HepG2 (cell line): ENCODE measurements at regions not wholly inside any gene's neighbourhood (a gene's known extent, or its start where the extent isn't known, plus 50 kb on each side); places are given as distances from the start of the nearest gene placed in this dataset.
A peak's percentile ranks its signal among the peaks of the same experiment; 100 is the strongest.

Source experiments
- ATAC-seq: fragments of 200-7000 bp; cut with Tn5 transposase; 3 replicates; pipeline ENCODE4 v1.9.1; 2020; ENCODE audit warnings: mild to moderate bottlenecking, moderate library complexity
- BruUV-seq: library from RNA; stranded (reverse); fragments of 400-500 nt; replicated peaks from 2 replicates; lab custom pipeline; 2021; lab: Mats Ljungman, UMichigan
- CTCF ChIA-PET: fragments of 300-600 bp; formaldehyde crosslinking; extraction: SDS; loops from one replicate; lab custom pipeline; 2021; ENCODE audit warnings: low total read pairs, inconsistent platforms, low intra/inter-chr PET ratio; lab: Yijun Ruan, JAX
- POLR2A ChIA-PET: fragments of 350-600 bp; sonication (Branson Sonifier 250); formaldehyde crosslinking; loops from one replicate; lab custom pipeline; 2020; ENCODE audit warnings: antibody characterized with exemption, inconsistent platforms; lab: Yijun Ruan, JAX
- DNase-seq: peaks from one replicate; pipeline ENCODE4 v3.0.0-alpha.2; 2015; ENCODE audit warnings: low spot score
- FAIRE-seq: peaks from 3 replicates; lab custom pipeline; 2011; peaks lifted over from hg19 to GRCh38; lab: Jason Lieb, UNC
- H2AFZ ChIP-seq: one replicate; pipeline ENCODE4 v1.6.1; 2011; ENCODE audit warnings: low read length, inconsistent platforms
- H3K27ac ChIP-seq: fragments of 300-600 bp; 3 replicates; pipeline ENCODE4 v1.8.0; 2011; ENCODE audit warnings: mixed run types, mild to moderate bottlenecking, mixed read lengths, low read length, inconsistent platforms; ENCODE audit not compliant: insufficient read depth; ENCODE audit errors: extremely low read length
- H3K27me3 ChIP-seq, 2 experiments: fragments of 200-600 bp in 1 of 2; 2 replicates in 1 of 2; 3 replicates in 1 of 2; pipeline versions ENCODE4 v1.6.0 to v1.8.0; 2011; ENCODE audit warnings: low read length in 2 of 2, mild to moderate bottlenecking in 2 of 2, moderate library complexity in 2 of 2, inconsistent platforms in 1 of 2; ENCODE audit not compliant: insufficient read depth in 2 of 2, control insufficient read depth in 1 of 2
- H3K36me3 ChIP-seq, 2 experiments: fragments of 200-600 bp in 1 of 2; replicated peaks in 1 of 2; 2 replicates in 1 of 2; 3 replicates in 1 of 2; pipeline versions ENCODE4 v1.5.1 to v1.8.0; 2011; ENCODE audit warnings: low read length in 2 of 2, inconsistent platforms in 1 of 2; ENCODE audit not compliant: insufficient read depth in 2 of 2, control insufficient read depth in 1 of 2
- H3K4me1 ChIP-seq: 2 replicates; pipeline ENCODE4 v1.5.1; 2012; ENCODE audit warnings: low read length, inconsistent platforms; ENCODE audit not compliant: insufficient read depth
- H3K4me2 ChIP-seq: 2 replicates; pipeline ENCODE4 v1.6.0; 2011; ENCODE audit warnings: low read depth, low read length, inconsistent platforms
- H3K4me3 ChIP-seq, 3 experiments: fragments of 200-600 bp in 1 of 3; sonication (generic), shearing (Covaris generic) in 1 of 3; replicated peaks in 1 of 3; 2 replicates each; pipeline ENCODE4 v1.5.1; 2011 to 2016; ENCODE audit warnings: low read length in 3 of 3, inconsistent platforms in 2 of 3, low read depth in 2 of 3, mild to moderate bottlenecking in 2 of 3, control low read depth in 1 of 3, mixed read lengths in 1 of 3; ENCODE audit not compliant: insufficient read depth in 1 of 3
- H3K79me2 ChIP-seq: one replicate; pipeline ENCODE4 v1.6.1; 2011; ENCODE audit warnings: low read length, inconsistent platforms; ENCODE audit not compliant: insufficient read depth
- H3K9ac ChIP-seq: 2 replicates; pipeline ENCODE4 v1.6.0; 2011; ENCODE audit warnings: mild to moderate bottlenecking, low read depth, low read length, inconsistent platforms; ENCODE audit not compliant: insufficient read depth
- H3K9me3 ChIP-seq: 2 replicates; pipeline ENCODE4 v1.5.1; 2012; ENCODE audit warnings: mild to moderate bottlenecking, low read length
- H4K20me1 ChIP-seq: 2 replicates; pipeline ENCODE4 v1.6.0; 2011; ENCODE audit warnings: inconsistent platforms, mild to moderate bottlenecking, low read length, moderate library complexity; ENCODE audit not compliant: insufficient read depth
- CEBPB ChIP-seq: IDR thresholded peaks from 2 replicates; pipeline ENCODE4 v1.6.1; 2011; ENCODE audit warnings: low read depth, low read length, improper control_type of control experiment, borderline replicate concordance
- MAFF ChIP-seq: IDR thresholded peaks from 2 replicates; pipeline ENCODE4 v1.6.1; 2011; ENCODE audit warnings: low read depth, low read length, improper control_type of control experiment
- MAFK ChIP-seq, 2 experiments: IDR thresholded peaks in 1 of 2; conservative IDR thresholded peaks in 1 of 2; 2 replicates each; pipeline ENCODE4 v1.6.1; 2011; ENCODE audit warnings: improper control_type of control experiment in 2 of 2, low read length in 2 of 2
- RFX3 ChIP-seq: IDR thresholded peaks from 2 replicates; pipeline ENCODE4 v1.6.1; 2016; ENCODE audit warnings: missing biosample characterization, missing genetic modification reagents
- RORA ChIP-seq: sonication (generic); formaldehyde crosslinking; IDR thresholded peaks from 2 replicates; pipeline ENCODE4 v1.5.0; 2020; ENCODE audit warnings: mild to moderate bottlenecking, missing genetic modification reagents, moderate library complexity
- SALL2 ChIP-seq: sonication (generic); formaldehyde crosslinking; IDR thresholded peaks from 2 replicates; pipeline ENCODE4 v1.8.1; 2023; ENCODE audit warnings: mild to moderate bottlenecking, missing genetic modification reagents, inconsistent platforms
- SAP130 ChIP-seq: IDR thresholded peaks from 2 replicates; pipeline ENCODE4 v1.6.1; 2016; ENCODE audit warnings: low read depth
- TARDBP ChIP-seq: sonication (generic); formaldehyde crosslinking; IDR thresholded peaks from 2 replicates; pipeline ENCODE4 v1.8.0; 2022; ENCODE audit warnings: mild to moderate bottlenecking, missing genetic modification reagents
- WGBS: methylation state at CpG from one replicate; pipeline ENCODE4 v1.1.6; 2017; ENCODE audit warnings: low lambda C conversion rate; 5-methylcytosine and 5-hydroxymethylcytosine counted together
- in situ Hi-C: cut with HindIII; loops from 2 replicates; pipeline ENCODE4 v1.10.0; 2017; ENCODE audit warnings: low pct_unique_long_range_greater_than_20kb; ENCODE audit not compliant: extremely low pct_ligation_motif_present
- intact Hi-C: fragments of 100-400 bp; cut with micrococcal nuclease; formaldehyde crosslinking; loops from one replicate; pipeline ENCODE4 v1.10.0; 2022; ENCODE audit not compliant: unreplicated experiment
- TF ChIP-seq, protein P1 (sequence below): sonication (generic); formaldehyde crosslinking; IDR thresholded peaks from 2 replicates; pipeline ENCODE4 v1.4.0; 2020; ENCODE audit warnings: missing genetic modification reagents

DNA sequence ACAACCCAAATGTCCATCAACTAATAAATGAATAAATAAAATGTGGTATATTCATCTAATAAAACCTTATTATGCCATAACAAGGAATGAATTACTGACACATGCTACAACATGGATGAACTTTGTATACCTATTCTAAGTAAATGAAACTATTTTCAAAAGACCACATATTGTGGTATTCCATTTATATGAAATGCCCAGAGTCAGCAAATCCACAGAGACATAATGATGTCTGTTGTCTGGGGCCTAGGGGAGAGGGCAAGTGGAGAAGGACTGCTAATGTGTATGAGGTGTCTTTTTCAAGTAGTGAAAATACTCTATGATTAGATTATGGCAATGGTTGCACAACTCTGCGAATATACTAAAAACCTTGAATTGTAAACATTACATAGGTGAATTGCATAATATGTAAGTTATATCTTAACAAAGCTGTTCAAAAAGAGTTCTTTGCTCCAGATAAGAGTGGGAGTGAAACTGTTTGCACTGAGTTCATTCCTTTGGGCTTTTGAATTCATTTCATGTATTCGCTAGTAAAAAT lies 464.2 kb downstream of the NUF2 start:
- no peak for FAIRE-seq
- ChIA-PET POLR2A (no interaction called here), CTCF (no interaction called here)
- Histone ChIP-seq H4K20me1 (no peaks in the 10 kb centered on the region), H3K79me2 (no peaks in the 10 kb centered on the region), H3K27ac (no peak overlapping the region), H3K4me3 (no peak overlapping the region), H3K36me3 (no peaks in the 10 kb centered on the region), H2AFZ (no peak overlapping the region), H3K27me3 (no peaks in the 10 kb centered on the region), H3K9me3 (peaks cover 59% of the 10 kb centered on the region), H3K9ac (no peak overlapping the region), H3K4me2 (no peak overlapping the region), H3K4me1 (no peaks in the 10 kb centered on the region)
- ATAC-seq = no peak
- no peak for TF ChIP-seq RORA (CRISPR knock-in tag)
- TF ChIP-seq MAFF = peak; percentile 56; the same call in 1 of the 2 replicates
- TF ChIP-seq MAFK (conservative IDR thresholded peaks at IDR 0.05 in 1 of 2, IDR thresholded peaks at IDR 0.05 in 1 of 2; ENCODE audit: low read length in 2 of 2) = peak; percentile 53 to 60
- no peak for TF ChIP-seq SAP130
- no peak for TF ChIP-seq TARDBP
- TF ChIP-seq SALL2 = no peak
- TF ChIP-seq CEBPB = peak; percentile 43; the same call in 1 of the 2 replicates
- no peak for TF ChIP-seq RFX3 (CRISPR knock-in tag)
- TF ChIP-seq, protein P1, sequence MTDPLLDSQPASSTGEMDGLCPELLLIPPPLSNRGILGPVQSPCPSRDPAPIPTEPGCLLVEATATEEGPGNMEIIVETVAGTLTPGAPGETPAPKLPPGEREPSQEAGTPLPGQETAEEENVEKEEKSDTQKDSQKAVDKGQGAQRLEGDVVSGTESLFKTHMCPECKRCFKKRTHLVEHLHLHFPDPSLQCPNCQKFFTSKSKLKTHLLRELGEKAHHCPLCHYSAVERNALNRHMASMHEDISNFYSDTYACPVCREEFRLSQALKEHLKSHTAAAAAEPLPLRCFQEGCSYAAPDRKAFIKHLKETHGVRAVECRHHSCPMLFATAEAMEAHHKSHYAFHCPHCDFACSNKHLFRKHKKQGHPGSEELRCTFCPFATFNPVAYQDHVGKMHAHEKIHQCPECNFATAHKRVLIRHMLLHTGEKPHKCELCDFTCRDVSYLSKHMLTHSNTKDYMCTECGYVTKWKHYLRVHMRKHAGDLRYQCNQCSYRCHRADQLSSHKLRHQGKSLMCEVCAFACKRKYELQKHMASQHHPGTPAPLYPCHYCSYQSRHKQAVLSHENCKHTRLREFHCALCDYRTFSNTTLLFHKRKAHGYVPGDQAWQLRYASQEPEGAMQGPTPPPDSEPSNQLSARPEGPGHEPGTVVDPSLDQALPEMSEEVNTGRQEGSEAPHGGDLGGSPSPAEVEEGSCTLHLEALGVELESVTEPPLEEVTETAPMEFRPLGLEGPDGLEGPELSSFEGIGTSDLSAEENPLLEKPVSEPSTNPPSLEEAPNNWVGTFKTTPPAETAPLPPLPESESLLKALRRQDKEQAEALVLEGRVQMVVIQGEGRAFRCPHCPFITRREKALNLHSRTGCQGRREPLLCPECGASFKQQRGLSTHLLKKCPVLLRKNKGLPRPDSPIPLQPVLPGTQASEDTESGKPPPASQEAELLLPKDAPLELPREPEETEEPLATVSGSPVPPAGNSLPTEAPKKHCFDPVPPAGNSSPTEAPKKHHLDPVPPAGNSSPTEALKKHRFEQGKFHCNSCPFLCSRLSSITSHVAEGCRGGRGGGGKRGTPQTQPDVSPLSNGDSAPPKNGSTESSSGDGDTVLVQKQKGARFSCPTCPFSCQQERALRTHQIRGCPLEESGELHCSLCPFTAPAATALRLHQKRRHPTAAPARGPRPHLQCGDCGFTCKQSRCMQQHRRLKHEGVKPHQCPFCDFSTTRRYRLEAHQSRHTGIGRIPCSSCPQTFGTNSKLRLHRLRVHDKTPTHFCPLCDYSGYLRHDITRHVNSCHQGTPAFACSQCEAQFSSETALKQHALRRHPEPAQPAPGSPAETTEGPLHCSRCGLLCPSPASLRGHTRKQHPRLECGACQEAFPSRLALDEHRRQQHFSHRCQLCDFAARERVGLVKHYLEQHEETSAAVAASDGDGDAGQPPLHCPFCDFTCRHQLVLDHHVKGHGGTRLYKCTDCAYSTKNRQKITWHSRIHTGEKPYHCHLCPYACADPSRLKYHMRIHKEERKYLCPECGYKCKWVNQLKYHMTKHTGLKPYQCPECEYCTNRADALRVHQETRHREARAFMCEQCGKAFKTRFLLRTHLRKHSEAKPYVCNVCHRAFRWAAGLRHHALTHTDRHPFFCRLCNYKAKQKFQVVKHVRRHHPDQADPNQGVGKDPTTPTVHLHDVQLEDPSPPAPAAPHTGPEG (CRISPR knock-in tag) = no peak
- in situ Hi-C loops (no loop called here), intact Hi-C loops (no loop called here)
- 2% methylated on average over 2 of the region's 2 CpGs for WGBS
- no peak for DNase-seq
- no TSS peak for BruUV-seq
